Endothelial cell of umbilical vein (primary cell): ENCODE measurements at regions not wholly inside any gene's neighbourhood (a gene's known extent, or its start where the extent isn't known, plus 50 kb on each side); places are given as distances from the start of the nearest gene placed in this dataset.
"Not testable (repeated sequence)": the region's sequence is repeated elsewhere in the genome, so short reads cannot be mapped to it uniquely, and the experiment has no call there.

Experiments used
- BruUV-seq: library from RNA; stranded (reverse); fragments of 400-500 nt; replicated peaks from 2 replicates; lab custom pipeline; 2021; lab: Mats Ljungman, UMichigan
- CTCF ChIA-PET: fragments of 300-600, 350-600 bp; sonication (Branson Sonifier 250); formaldehyde crosslinking; loops from one replicate; lab custom pipeline; 2021; ENCODE audit warnings: antibody characterized with exemption, inconsistent platforms; lab: Charles Lee
- POLR2A ChIA-PET: fragments of 300-600, 350-600 bp; sonication (Branson Sonifier 250); formaldehyde crosslinking; loops from one replicate; lab custom pipeline; 2021; ENCODE audit warnings: antibody characterized with exemption, inconsistent platforms; lab: Charles Lee
- DNase-seq: peaks from one replicate; pipeline ENCODE4 v3.0.0-alpha.2; 2011; ENCODE audit warnings: low read depth, low spot score
- FAIRE-seq: peaks from 2 replicates; lab custom pipeline; 2011; peaks lifted over from hg19 to GRCh38; lab: Jason Lieb, UNC
- H2AFZ ChIP-seq: 2 replicates; pipeline ENCODE4 v1.6.0; 2012; ENCODE audit warnings: low read depth, low read length, control low read depth, inconsistent platforms
- H3K27ac ChIP-seq: 2 replicates; pipeline ENCODE4 v1.5.1; 2011; ENCODE audit warnings: low read depth, mild to moderate bottlenecking, control low read depth, low read length, moderate library complexity; ENCODE audit not compliant: insufficient read depth
- H3K27me3 ChIP-seq, 2 experiments: 2 replicates each; pipeline versions ENCODE4 v1.6.0 to v1.6.1; 2011; ENCODE audit warnings: low read length in 2 of 2, mixed read lengths in 1 of 2; ENCODE audit not compliant: control insufficient read depth in 2 of 2, insufficient read depth in 2 of 2
- H3K36me3 ChIP-seq, 2 experiments: 2 replicates in 1 of 2; 3 replicates in 1 of 2; pipeline ENCODE4 v1.5.1; 2011; ENCODE audit warnings: low read length in 2 of 2, mild to moderate bottlenecking in 1 of 2, moderate library complexity in 1 of 2; ENCODE audit not compliant: control insufficient read depth in 2 of 2, insufficient read depth in 2 of 2; ENCODE audit errors: extremely low read depth in 1 of 2
- H3K4me1 ChIP-seq: 3 replicates; pipeline ENCODE4 v1.5.1; 2011; ENCODE audit warnings: mild to moderate bottlenecking, low read length; ENCODE audit not compliant: control insufficient read depth, insufficient read depth; ENCODE audit errors: extremely low read depth
- H3K4me2 ChIP-seq: 2 replicates; pipeline ENCODE4 v1.6.1; 2011; ENCODE audit warnings: low read length, control low read depth, mixed read lengths; ENCODE audit not compliant: insufficient read depth
- H3K4me3 ChIP-seq, 3 experiments: fragments of 200-600 bp in 1 of 3; sonication (generic), shearing (Covaris generic) in 1 of 3; replicated peaks in 1 of 3; 2 replicates each; pipeline ENCODE4 v1.5.1; 2011 to 2016; ENCODE audit warnings: control low read depth in 3 of 3, low read length in 3 of 3, mild to moderate bottlenecking in 2 of 3, inconsistent platforms in 1 of 3, low read depth in 1 of 3, moderate library complexity in 1 of 3; ENCODE audit not compliant: insufficient read depth in 1 of 3
- H3K79me2 ChIP-seq: 2 replicates; pipeline ENCODE4 v1.6.0; 2012; ENCODE audit warnings: low read length, inconsistent platforms; ENCODE audit not compliant: control insufficient read depth, insufficient read depth
- H3K9ac ChIP-seq: replicated peaks from 2 replicates; pipeline ENCODE3; 2011; ENCODE audit warnings: low read length, control low read depth; ENCODE audit not compliant: insufficient read depth; ENCODE audit errors: extremely low read depth
- H3K9me1 ChIP-seq: replicated peaks from 3 replicates; pipeline ENCODE4 v1.6.0; 2011; ENCODE audit warnings: mild to moderate bottlenecking, low read length; ENCODE audit not compliant: control insufficient read depth, insufficient read depth; ENCODE audit errors: extremely low read depth
- H3K9me3 ChIP-seq: replicated peaks from 2 replicates; pipeline ENCODE4 v1.5.1; 2012; ENCODE audit warnings: low read length, inconsistent platforms; ENCODE audit not compliant: control insufficient read depth, insufficient read depth
- H4K20me1 ChIP-seq: replicated peaks from 2 replicates; pipeline ENCODE3; 2011; ENCODE audit warnings: mild to moderate bottlenecking, low read length; ENCODE audit not compliant: control insufficient read depth, insufficient read depth; ENCODE audit errors: extremely low read depth
- CTCF ChIP-seq, 2 donors: IDR thresholded peaks; 1 replicate in 1 of 2; 2 replicates in 1 of 2; pipeline ENCODE4 v1.5.1; 2011; ENCODE audit warnings: low read length in 2 of 2, mild to moderate bottlenecking in 2 of 2, moderate library complexity in 2 of 2, control low read depth in 1 of 2, inconsistent platforms in 1 of 2, low read depth in 1 of 2; ENCODE audit not compliant: insufficient read depth in 1 of 2; ENCODE audit errors: extremely low read depth in 1 of 2
- EZH2 ChIP-seq: IDR thresholded peaks from 2 replicates; pipeline ENCODE4 v1.6.1; 2012; ENCODE audit warnings: borderline replicate concordance, low read depth, mild to moderate bottlenecking, moderate library complexity, low read length, inconsistent platforms; ENCODE audit not compliant: severe bottlenecking
- FOS ChIP-seq: IDR thresholded peaks from 2 replicates; pipeline ENCODE4 v1.6.1; 2011; ENCODE audit warnings: mild to moderate bottlenecking, low read length, moderate library complexity, borderline replicate concordance; ENCODE audit not compliant: insufficient read depth
- GATA2 ChIP-seq: IDR thresholded peaks from 2 replicates; pipeline ENCODE4 v1.7.0; 2011; ENCODE audit warnings: low read depth, mild to moderate bottlenecking, moderate library complexity, mixed read lengths, low read length; ENCODE audit not compliant: insufficient read length, insufficient read depth
- MAX ChIP-seq: IDR thresholded peaks from 2 replicates; pipeline ENCODE4 v1.6.1; 2011; ENCODE audit not compliant: insufficient read depth, insufficient read length
- MYC ChIP-seq: IDR thresholded peaks from one replicate; pipeline ENCODE4 v1.6.1; 2011; ENCODE audit warnings: mild to moderate bottlenecking, low read depth, low read length
- POLR2A ChIP-seq: IDR thresholded peaks from 2 replicates; pipeline ENCODE4 v1.6.1; 2012; ENCODE audit warnings: low read depth, mild to moderate bottlenecking, control low read depth, low read length
- POLR2AphosphoS5 ChIP-seq: IDR thresholded peaks from 2 replicates; pipeline ENCODE4 v1.6.1; 2012; ENCODE audit warnings: low read depth, mild to moderate bottlenecking, control low read depth, low read length, moderate library complexity; ENCODE audit not compliant: insufficient read depth
- dilution Hi-C: fragments of 300-500 bp; cut with MboI; formaldehyde crosslinking; loops from one replicate; pipeline ENCODE4 v1.15.0; 2019; ENCODE audit warnings: low sequenced_read_pairs; ENCODE audit not compliant: extremely low pct_ligation_motif_present
- intact Hi-C: fragments of 100-400 bp; cut with micrococcal nuclease; formaldehyde crosslinking; loops from one replicate; pipeline ENCODE4 v1.10.0; 2022

GRCh38 chr15:66968806-66969596, 96.4 kb upstream of the SMAD3 start:
- intact Hi-C loops, result no loop called here

GRCh38 chr15:66974131-66974530, 91.3 kb upstream of the SMAD3 start:
- H4K20me1 ChIP-seq, H2AFZ ChIP-seq, H3K27me3 ChIP-seq, H3K4me1 ChIP-seq, DNase-seq, CTCF ChIA-PET, H3K9me1 ChIP-seq, FAIRE-seq, H3K4me3 ChIP-seq, H3K36me3 ChIP-seq, POLR2A ChIA-PET, BruUV-seq, intact Hi-C loops, dilution Hi-C loops, H3K27ac ChIP-seq, H3K9ac ChIP-seq, H3K79me2 ChIP-seq, H3K4me2 ChIP-seq, H3K9me3 ChIP-seq: not testable (repeated sequence)

More at GRCh38 chr15:66968806-66969596, 96.4 kb upstream of the SMAD3 start:
- FAIRE-seq (no peak), DNase-seq (no peak)
- no peak for TF ChIP-seq FOS
- no peak for TF ChIP-seq GATA2
- no peak for TF ChIP-seq POLR2AphosphoS5
- no peak for TF ChIP-seq EZH2
- TF ChIP-seq MAX, result no peak
- no peak for TF ChIP-seq POLR2A
- no peak for TF ChIP-seq MYC
- no peak for TF ChIP-seq CTCF (IDR thresholded peaks at IDR 0.05; ENCODE audit: extremely low read depth in 1 of 2, insufficient read depth in 1 of 2, low read depth in 1 of 2, low read length in 2 of 2)
- Histone ChIP-seq H3K4me3 (no peak overlapping the region), H3K79me2 (no peaks in the 10 kb centered on the region), H3K27me3 (no peaks in the 10 kb centered on the region), H3K9ac (no peak overlapping the region), H3K4me2 (no peak overlapping the region), H4K20me1 (no peaks in the 10 kb centered on the region), H3K9me1 (no peaks in the 10 kb centered on the region), H3K36me3 (no peaks in the 10 kb centered on the region), H3K4me1 (no peaks in the 10 kb centered on the region), H3K27ac (no peak overlapping the region), H2AFZ (no peak overlapping the region), H3K9me3 (no peaks in the 10 kb centered on the region)
- dilution Hi-C loops, result no loop called here
- BruUV-seq, result no TSS peak
- ChIA-PET POLR2A (no interaction called here), CTCF (no interaction called here)
